ENCODE measurements at regions not wholly inside any gene's neighbourhood (a gene's known extent, or its start where the extent isn't known, plus 50 kb on each side); places are given as distances from the start of the nearest gene placed in this dataset.

- no peak for TF ChIP-seq EZH2 (IDR thresholded peaks at IDR 0.05)
- no peak for TF ChIP-seq POLR2AphosphoS5 (IDR thresholded peaks at IDR 0.05; ENCODE audit: borderline replicate concordance, low read depth, low read length)
Observed at GRCh38 chr1:86209346-86209745, 52.8 kb upstream of the COL24A1 start.
